ENCODE measurements at regions not wholly inside any gene's neighbourhood (a gene's known extent, or its start where the extent isn't known, plus 50 kb on each side); places are given as distances from the start of the nearest gene placed in this dataset.

GRCh38 chr16:85466304-85466700, 146.8 kb upstream of the GSE1 start:
- H3K4me3 ChIP-seq (ENCODE audit: low read depth, low read length) = no peak overlapping the region
- no peak for TF ChIP-seq CTCF (IDR thresholded peaks at IDR 0.05; ENCODE audit: borderline replicate concordance, insufficient read depth, low read depth, low read length)

GRCh38 chr16:85466989-85467388, 146.1 kb upstream of the GSE1 start:
- no peak overlapping the region for H3K4me3 ChIP-seq (ENCODE audit: low read depth, low read length)
- TF ChIP-seq CTCF (IDR thresholded peaks at IDR 0.05; ENCODE audit: borderline replicate concordance, insufficient read depth, low read depth, low read length) = no peak

- no peak overlapping the region for H3K4me3 ChIP-seq (ENCODE audit: low read depth, low read length)
- TF ChIP-seq CTCF (IDR thresholded peaks at IDR 0.05; ENCODE audit: borderline replicate concordance, insufficient read depth, low read depth, low read length) = no peak
These were observed 143.1 kb upstream of the GSE1 start for GRCh38 chr16:85469929-85470590.

GRCh38 chr16:85470873-85471272, 142.2 kb upstream of the GSE1 start:
- TF ChIP-seq CTCF (IDR thresholded peaks at IDR 0.05; ENCODE audit: borderline replicate concordance, insufficient read depth, low read depth, low read length) = no peak
- no peak overlapping the region for H3K4me3 ChIP-seq (ENCODE audit: low read depth, low read length)

GRCh38 chr16:85471469-85472431, 141.4 kb upstream of the GSE1 start:
- TF ChIP-seq CTCF (IDR thresholded peaks at IDR 0.05; ENCODE audit: borderline replicate concordance, insufficient read depth, low read depth, low read length) = no peak
- H3K4me3 ChIP-seq (ENCODE audit: low read depth, low read length) = no peak overlapping the region

GRCh38 chr16:85472514-85472913, 140.6 kb upstream of the GSE1 start:
- no peak overlapping the region for H3K4me3 ChIP-seq (ENCODE audit: low read depth, low read length)
- no peak for TF ChIP-seq CTCF (IDR thresholded peaks at IDR 0.05; ENCODE audit: borderline replicate concordance, insufficient read depth, low read depth, low read length)

Data from GM12875 (cell line).